ENCODE measurements at regions not wholly inside any gene's neighbourhood (a gene's known extent, or its start where the extent isn't known, plus 50 kb on each side); places are given as distances from the start of the nearest gene placed in this dataset.
"Not testable (repeated sequence)": the region's sequence is repeated elsewhere in the genome, so short reads cannot be mapped to it uniquely, and the experiment has no call there.

DNA sequence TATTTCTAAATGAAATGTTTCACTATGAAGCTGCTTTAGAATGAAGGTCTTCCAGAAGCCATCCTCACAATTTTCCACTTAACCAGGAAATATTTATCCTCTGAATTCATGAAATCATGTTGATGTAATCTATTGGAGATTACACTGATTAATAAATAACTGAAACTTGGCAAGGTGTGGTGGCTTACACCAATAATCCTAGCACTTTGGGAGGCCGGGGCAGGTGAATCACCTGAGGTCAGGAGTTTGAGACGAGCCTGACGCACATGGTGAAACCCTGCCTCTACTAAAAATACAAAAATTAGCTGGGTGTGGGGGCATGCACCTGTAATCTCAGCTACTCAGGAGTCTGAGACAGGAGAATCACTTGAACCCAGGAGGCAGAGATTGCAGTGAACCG, 73.8 kb upstream of the DAPK1 start:
- H3K4me3 Mint-ChIP-seq; H3K27me3 ChIP-seq (replicated peaks in 1 of 2; ENCODE audit: control insufficient read depth in 2 of 2, extremely low read depth in 1 of 2, insufficient read depth in 2 of 2, low read length in 1 of 2); ATAC-seq (replicated peaks in 1 of 4); H3K9me3 ChIP-seq; DNase-seq; H3K27ac Mint-ChIP-seq; H3K4me1 ChIP-seq (ENCODE audit: control insufficient read depth in 1 of 2, extremely low read depth in 1 of 2, insufficient read depth in 2 of 2, low read length in 2 of 2); H3K4me1 Mint-ChIP-seq; H3K27me3 Mint-ChIP-seq; CTCF ChIA-PET; H3K4me3 ChIP-seq (ENCODE audit: control insufficient read depth in 1 of 2, extremely low read depth in 1 of 2, low read length in 1 of 2); H3K27ac ChIP-seq (ENCODE audit: low read length); H3K36me3 ChIP-seq (ENCODE audit: control insufficient read depth in 2 of 2, extremely low read depth in 1 of 2, insufficient read depth in 1 of 2, low read length in 1 of 2); H3K9me3 Mint-ChIP-seq; H3K36me3 Mint-ChIP-seq; POLR2A ChIA-PET: not testable (repeated sequence)
- WGBS (ENCODE audit: insufficient coverage): 82% methylated on average over 3 of the region's 4 CpGs

DNA sequence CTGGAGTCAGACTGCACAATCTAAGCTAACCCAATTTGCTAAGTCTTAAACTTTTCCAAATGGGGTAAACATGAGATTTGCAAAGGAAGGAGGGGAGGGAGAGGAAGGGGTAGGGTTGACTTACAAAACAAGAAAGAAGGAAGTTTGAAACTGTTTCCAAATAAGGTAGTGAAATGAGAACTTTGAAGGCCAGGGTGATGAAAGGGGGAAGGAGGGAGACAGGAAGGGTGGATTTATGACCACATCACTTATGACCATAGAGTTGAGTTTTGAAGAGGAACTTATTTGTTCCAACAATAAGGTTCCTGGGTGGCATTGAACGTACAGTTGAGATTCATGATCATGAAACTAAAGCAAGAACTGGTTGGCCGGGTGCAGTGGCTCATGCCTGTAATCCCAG, 72.5 kb upstream of the DAPK1 start:
- CTCF ChIA-PET: no interaction called here
- H3K9me3 Mint-ChIP-seq: peaks cover 0 to 8% (median 4%) of the 10 kb centered on the region in 3 donors
- H3K36me3 Mint-ChIP-seq: no peaks in the 10 kb centered on the region
- no peaks in the 10 kb centered on the region for H3K36me3 ChIP-seq (ENCODE audit: control insufficient read depth in 2 of 2, extremely low read depth in 1 of 2, insufficient read depth in 1 of 2, low read length in 1 of 2)
- no peak overlapping the region for H3K27ac Mint-ChIP-seq
- DNase-seq (no peak), ATAC-seq (replicated peaks in 1 of 4) (no peak)
- no peaks in the 10 kb centered on the region for H3K4me1 Mint-ChIP-seq
- peaks cover 5 to 6% of the 10 kb centered on the region in 2 donors for H3K27me3 Mint-ChIP-seq
- no CpG with 5 or more reads among the region's 2 CpGs for WGBS (ENCODE audit: insufficient coverage)
- H3K4me1 ChIP-seq (ENCODE audit: control insufficient read depth in 1 of 2, extremely low read depth in 1 of 2, insufficient read depth in 2 of 2, low read length in 2 of 2): no peaks in the 10 kb centered on the region
- no peaks in the 10 kb centered on the region for H3K9me3 ChIP-seq
- peaks cover 0 to 4% of the 10 kb centered on the region in 2 experiments for H3K27me3 ChIP-seq (replicated peaks in 1 of 2; ENCODE audit: control insufficient read depth in 2 of 2, extremely low read depth in 1 of 2, insufficient read depth in 2 of 2, low read length in 1 of 2)
- no peak overlapping the region for H3K4me3 ChIP-seq (ENCODE audit: control insufficient read depth in 1 of 2, extremely low read depth in 1 of 2, low read length in 1 of 2)
- H3K4me3 Mint-ChIP-seq: no peak overlapping the region
- POLR2A ChIA-PET: no interaction called here
- no peak overlapping the region for H3K27ac ChIP-seq (ENCODE audit: low read length)

DNA sequence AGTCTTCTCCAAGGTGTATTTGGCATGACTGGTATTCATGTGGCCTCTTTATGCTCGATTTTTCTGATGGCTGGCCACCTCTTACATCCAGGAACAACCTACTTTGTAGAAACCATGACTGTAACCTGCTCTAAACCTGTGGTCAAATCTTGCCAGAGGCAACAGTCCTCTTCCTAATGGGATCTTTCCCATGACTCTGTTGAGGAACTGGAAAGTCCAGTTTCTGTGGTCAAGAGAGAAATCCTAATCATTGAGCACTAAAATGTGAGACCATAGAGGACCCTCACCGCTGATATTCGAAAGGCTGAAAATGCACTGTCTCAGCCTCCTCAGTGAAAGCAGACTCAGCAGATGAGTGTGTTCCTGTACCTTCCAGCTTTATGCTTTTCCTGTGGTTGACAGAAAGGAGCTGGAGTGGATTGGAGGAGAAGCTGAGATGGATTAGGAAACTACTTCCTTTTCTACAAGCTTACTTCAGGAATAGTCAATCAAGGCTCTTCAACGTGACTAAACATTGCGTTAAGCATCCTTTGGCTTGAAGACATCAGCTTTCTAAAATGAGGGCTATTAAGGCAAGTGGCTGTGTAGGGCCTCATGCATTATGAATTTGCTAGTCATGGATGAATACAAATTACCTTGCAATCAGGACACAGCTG, 69.7 kb upstream of the DAPK1 start:
- H3K27me3 ChIP-seq (replicated peaks in 1 of 2; ENCODE audit: control insufficient read depth in 2 of 2, extremely low read depth in 1 of 2, insufficient read depth in 2 of 2, low read length in 1 of 2): no peaks in the 10 kb centered on the region
- no peaks in the 10 kb centered on the region for H3K9me3 ChIP-seq
- WGBS (ENCODE audit: insufficient coverage): 100% methylated on average over 2 of the region's 5 CpGs
- POLR2A ChIA-PET: no interaction called here
- ATAC-seq (replicated peaks in 1 of 4) (no peak), DNase-seq (no peak)
- no peak overlapping the region for H3K27ac ChIP-seq (ENCODE audit: low read length)
- H3K9me3 Mint-ChIP-seq: peaks cover 0 to 12% (median 4%) of the 10 kb centered on the region in 3 donors
- H3K27ac Mint-ChIP-seq: no peak overlapping the region
- no peaks in the 10 kb centered on the region for H3K4me1 Mint-ChIP-seq
- no peaks in the 10 kb centered on the region for H3K36me3 Mint-ChIP-seq
- peaks cover 2 to 3% of the 10 kb centered on the region in 2 donors for H3K27me3 Mint-ChIP-seq
- no peaks in the 10 kb centered on the region for H3K36me3 ChIP-seq (ENCODE audit: control insufficient read depth in 2 of 2, extremely low read depth in 1 of 2, insufficient read depth in 1 of 2, low read length in 1 of 2)
- H3K4me1 ChIP-seq (ENCODE audit: control insufficient read depth in 1 of 2, extremely low read depth in 1 of 2, insufficient read depth in 2 of 2, low read length in 2 of 2): no peaks in the 10 kb centered on the region
- CTCF ChIA-PET: no interaction called here
- no peak overlapping the region for H3K4me3 ChIP-seq (ENCODE audit: control insufficient read depth in 1 of 2, extremely low read depth in 1 of 2, low read length in 1 of 2)
- no peak overlapping the region for H3K4me3 Mint-ChIP-seq

DNA sequence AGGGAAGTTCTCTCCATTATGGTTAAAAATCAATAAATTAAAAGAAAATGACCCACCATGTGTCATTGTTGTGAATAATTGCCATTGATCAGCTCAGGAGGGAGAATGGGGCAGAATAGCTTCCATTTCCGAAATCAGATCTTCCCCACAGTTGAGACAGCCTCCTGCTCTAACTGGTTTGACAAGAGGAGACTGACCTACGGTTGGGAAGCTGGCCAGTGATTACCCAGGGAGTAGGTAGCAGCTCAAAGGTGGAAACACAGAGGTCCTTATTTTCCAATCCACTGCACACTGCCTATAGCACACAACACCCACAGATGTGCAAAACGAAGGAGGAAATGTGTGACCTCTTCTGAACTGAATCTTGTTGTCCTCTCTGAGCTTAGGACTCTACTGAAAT, 69.0 kb upstream of the DAPK1 start:
- H3K4me3 ChIP-seq (ENCODE audit: control insufficient read depth in 1 of 2, extremely low read depth in 1 of 2, low read length in 1 of 2): no peak overlapping the region
- H3K4me1 ChIP-seq (ENCODE audit: control insufficient read depth in 1 of 2, extremely low read depth in 1 of 2, insufficient read depth in 2 of 2, low read length in 2 of 2): no peaks in the 10 kb centered on the region
- Mint-ChIP-seq H3K36me3 (no peaks in the 10 kb centered on the region), H3K27me3 (peaks cover 2 to 3% of the 10 kb centered on the region in 2 donors), H3K4me3 (no peak overlapping the region), H3K27ac (no peak overlapping the region), H3K4me1 (no peaks in the 10 kb centered on the region), H3K9me3 (peaks cover 0 to 12% (median 4%) of the 10 kb centered on the region in 3 donors)
- H3K9me3 ChIP-seq: no peaks in the 10 kb centered on the region
- 100% methylated on average over 1 of the region's 3 CpGs for WGBS (ENCODE audit: insufficient coverage)
- no peak overlapping the region for H3K27ac ChIP-seq (ENCODE audit: low read length)
- no peaks in the 10 kb centered on the region for H3K36me3 ChIP-seq (ENCODE audit: control insufficient read depth in 2 of 2, extremely low read depth in 1 of 2, insufficient read depth in 1 of 2, low read length in 1 of 2)
- ATAC-seq (replicated peaks in 1 of 4): no peak
- CTCF ChIA-PET: no interaction called here
- DNase-seq: no peak
- H3K27me3 ChIP-seq (replicated peaks in 1 of 2; ENCODE audit: control insufficient read depth in 2 of 2, extremely low read depth in 1 of 2, insufficient read depth in 2 of 2, low read length in 1 of 2): no peaks in the 10 kb centered on the region
- POLR2A ChIA-PET: no interaction called here

DNA sequence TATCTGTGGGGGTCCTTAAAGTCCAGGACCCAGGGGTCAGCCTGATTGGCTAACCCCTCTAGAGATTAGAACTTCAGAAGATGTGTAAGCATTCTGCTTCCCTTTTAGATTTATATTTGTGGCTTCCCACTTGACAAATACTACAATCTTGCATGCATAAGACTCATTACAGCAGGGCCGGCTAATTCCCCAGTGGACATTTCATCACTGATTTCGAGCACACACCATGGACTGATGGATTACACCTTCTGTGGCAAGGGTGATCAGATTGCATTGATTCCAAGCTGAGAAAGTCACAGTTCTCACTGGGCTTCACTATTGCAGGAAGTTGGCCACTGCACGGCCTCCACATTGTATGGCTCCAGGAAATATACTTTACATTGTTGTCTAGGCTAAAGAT, 65.8 kb upstream of the DAPK1 start:
- ATAC-seq (replicated peaks in 1 of 4) (no peak), DNase-seq (no peak)
- Histone ChIP-seq H3K36me3 (ENCODE audit: control insufficient read depth in 2 of 2, extremely low read depth in 1 of 2, insufficient read depth in 1 of 2, low read length in 1 of 2) (no peaks in the 10 kb centered on the region), H3K27ac (ENCODE audit: low read length) (no peak overlapping the region), H3K4me1 (ENCODE audit: control insufficient read depth in 1 of 2, extremely low read depth in 1 of 2, insufficient read depth in 2 of 2, low read length in 2 of 2) (no peaks in the 10 kb centered on the region), H3K4me3 (ENCODE audit: control insufficient read depth in 1 of 2, extremely low read depth in 1 of 2, low read length in 1 of 2) (no peak overlapping the region), H3K27me3 (replicated peaks in 1 of 2; ENCODE audit: control insufficient read depth in 2 of 2, extremely low read depth in 1 of 2, insufficient read depth in 2 of 2, low read length in 1 of 2) (no peaks in the 10 kb centered on the region), H3K9me3 (no peaks in the 10 kb centered on the region)
- peaks cover 0 to 3% of the 10 kb centered on the region in 2 donors for H3K27me3 Mint-ChIP-seq
- H3K27ac Mint-ChIP-seq: no peak overlapping the region
- H3K9me3 Mint-ChIP-seq: peaks cover 0 to 4% (median 0%) of the 10 kb centered on the region in 3 donors
- no peaks in the 10 kb centered on the region for H3K4me1 Mint-ChIP-seq
- CTCF ChIA-PET: no interaction called here
- no peak overlapping the region for H3K4me3 Mint-ChIP-seq
- no peaks in the 10 kb centered on the region for H3K36me3 Mint-ChIP-seq
- POLR2A ChIA-PET: no interaction called here
- no CpG with 5 or more reads among the region's 3 CpGs for WGBS (ENCODE audit: insufficient coverage)

DNA sequence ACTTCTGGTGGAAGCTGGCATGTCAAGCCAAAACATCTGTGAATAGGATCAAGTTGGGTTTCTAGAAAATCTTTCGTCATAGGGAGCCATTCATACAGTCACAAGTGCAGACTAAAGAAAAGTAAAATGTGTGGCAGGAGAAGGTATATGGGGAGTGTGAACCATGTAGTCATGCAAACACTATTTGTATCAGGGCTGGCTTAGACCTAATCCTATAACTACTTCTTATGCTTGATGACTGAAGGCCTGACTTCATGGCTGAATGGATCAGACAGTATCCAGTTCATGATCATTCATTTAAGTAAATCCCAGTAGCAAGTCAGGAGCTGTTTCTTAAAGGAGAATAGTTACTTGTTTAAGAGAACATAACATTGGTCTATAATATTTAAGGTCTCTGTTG, 63.8 kb upstream of the DAPK1 start:
- Mint-ChIP-seq H3K36me3 (no peaks in the 10 kb centered on the region), H3K27ac (no peak overlapping the region), H3K27me3 (peaks cover 0 to 3% of the 10 kb centered on the region in 2 donors), H3K4me3 (no peak overlapping the region), H3K9me3 (peaks cover 0 to 4% (median 0%) of the 10 kb centered on the region in 3 donors), H3K4me1 (no peaks in the 10 kb centered on the region)
- Histone ChIP-seq H3K36me3 (ENCODE audit: control insufficient read depth in 2 of 2, extremely low read depth in 1 of 2, insufficient read depth in 1 of 2, low read length in 1 of 2) (no peaks in the 10 kb centered on the region), H3K27me3 (replicated peaks in 1 of 2; ENCODE audit: control insufficient read depth in 2 of 2, extremely low read depth in 1 of 2, insufficient read depth in 2 of 2, low read length in 1 of 2) (no peaks in the 10 kb centered on the region), H3K4me1 (ENCODE audit: control insufficient read depth in 1 of 2, extremely low read depth in 1 of 2, insufficient read depth in 2 of 2, low read length in 2 of 2) (no peaks in the 10 kb centered on the region), H3K4me3 (ENCODE audit: control insufficient read depth in 1 of 2, extremely low read depth in 1 of 2, low read length in 1 of 2) (no peak overlapping the region), H3K9me3 (no peaks in the 10 kb centered on the region), H3K27ac (ENCODE audit: low read length) (no peak overlapping the region)
- CTCF ChIA-PET: no interaction called here
- no CpG with 5 or more reads among the region's 1 CpG for WGBS (ENCODE audit: insufficient coverage)
- POLR2A ChIA-PET: no interaction called here
- DNase-seq: no peak
- no peak for ATAC-seq (replicated peaks in 1 of 4)

DNA sequence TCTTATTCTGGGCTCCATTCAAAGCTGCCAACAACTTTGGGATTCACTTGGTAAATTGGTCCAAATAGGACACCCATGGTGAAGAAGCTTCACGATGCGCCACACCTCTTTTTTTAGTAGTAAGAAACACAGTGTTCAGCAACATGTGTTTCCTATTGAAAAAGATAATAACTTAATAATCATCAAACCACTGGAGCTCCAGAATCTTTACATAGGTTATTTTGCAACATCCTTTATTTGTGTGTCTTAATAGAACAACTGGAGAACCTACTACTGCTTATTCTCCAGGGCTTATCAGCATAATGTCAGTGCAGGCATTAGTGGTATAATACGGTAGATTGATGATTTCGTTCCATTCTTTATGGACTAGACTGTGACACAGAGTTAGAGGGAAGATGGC, 63.3 kb upstream of the DAPK1 start:
- H3K27me3 ChIP-seq (replicated peaks in 1 of 2; ENCODE audit: control insufficient read depth in 2 of 2, extremely low read depth in 1 of 2, insufficient read depth in 2 of 2, low read length in 1 of 2): no peaks in the 10 kb centered on the region
- no peak overlapping the region for H3K27ac ChIP-seq (ENCODE audit: low read length)
- ATAC-seq (replicated peaks in 1 of 4) (no peak), DNase-seq (no peak)
- ChIA-PET POLR2A (no interaction called here), CTCF (no interaction called here)
- Mint-ChIP-seq H3K4me3 (no peak overlapping the region), H3K27me3 (peaks cover 0 to 3% of the 10 kb centered on the region in 2 donors), H3K27ac (no peak overlapping the region), H3K4me1 (no peaks in the 10 kb centered on the region), H3K9me3 (peaks cover 0 to 4% (median 0%) of the 10 kb centered on the region in 3 donors), H3K36me3 (no peaks in the 10 kb centered on the region)
- H3K9me3 ChIP-seq: no peaks in the 10 kb centered on the region
- H3K36me3 ChIP-seq (ENCODE audit: control insufficient read depth in 2 of 2, extremely low read depth in 1 of 2, insufficient read depth in 1 of 2, low read length in 1 of 2): no peaks in the 10 kb centered on the region
- H3K4me1 ChIP-seq (ENCODE audit: control insufficient read depth in 1 of 2, extremely low read depth in 1 of 2, insufficient read depth in 2 of 2, low read length in 2 of 2): no peaks in the 10 kb centered on the region
- WGBS (ENCODE audit: insufficient coverage): no CpG with 5 or more reads among the region's 4 CpGs
- H3K4me3 ChIP-seq (ENCODE audit: control insufficient read depth in 1 of 2, extremely low read depth in 1 of 2, low read length in 1 of 2): no peak overlapping the region

Data from T-cell (primary cell).